Nephron progenitor cell (in vitro differentiated cells): ENCODE measurements at regions not wholly inside any gene's neighbourhood (a gene's known extent, or its start where the extent isn't known, plus 50 kb on each side); places are given as distances from the start of the nearest gene placed in this dataset.
"Not testable (repeated sequence)": the region's sequence is repeated elsewhere in the genome, so short reads cannot be mapped to it uniquely, and the experiment has no call there.

Experiments
- DNase-seq: peaks from one replicate; pipeline ENCODE4 v3.0.0; 2021
- H3K27ac Mint-ChIP-seq: 2 replicates; pipeline ENCODE4 v1.8.0; 2021; ENCODE audit warnings: mild to moderate bottlenecking, moderate library complexity, mixed read lengths
- H3K27me3 Mint-ChIP-seq: 2 replicates; pipeline ENCODE4 v1.8.0; 2021; ENCODE audit warnings: mild to moderate bottlenecking, low read depth, mixed read lengths; ENCODE audit not compliant: poor library complexity
- H3K36me3 Mint-ChIP-seq: 2 replicates; pipeline ENCODE4 v1.8.0; 2021; ENCODE audit warnings: low read depth, mixed read lengths
- H3K4me1 Mint-ChIP-seq: 2 replicates; pipeline ENCODE4 v1.8.0; 2021; ENCODE audit warnings: mixed read lengths
- H3K4me3 Mint-ChIP-seq: 2 replicates; pipeline ENCODE4 v1.8.0; 2021; ENCODE audit warnings: mild to moderate bottlenecking, moderate library complexity, mixed read lengths
- H3K9me3 Mint-ChIP-seq: 2 replicates; pipeline ENCODE4 v1.8.0; 2021; ENCODE audit warnings: mild to moderate bottlenecking, moderate library complexity, mixed read lengths
- TF ChIP-seq, protein P1 (sequence below): fragments of 200-600 bp; sonication (generic); IDR thresholded peaks from 2 replicates; pipeline ENCODE4 v1.5.0; 2021; ENCODE audit warnings: antibody characterized with exemption

DNA sequence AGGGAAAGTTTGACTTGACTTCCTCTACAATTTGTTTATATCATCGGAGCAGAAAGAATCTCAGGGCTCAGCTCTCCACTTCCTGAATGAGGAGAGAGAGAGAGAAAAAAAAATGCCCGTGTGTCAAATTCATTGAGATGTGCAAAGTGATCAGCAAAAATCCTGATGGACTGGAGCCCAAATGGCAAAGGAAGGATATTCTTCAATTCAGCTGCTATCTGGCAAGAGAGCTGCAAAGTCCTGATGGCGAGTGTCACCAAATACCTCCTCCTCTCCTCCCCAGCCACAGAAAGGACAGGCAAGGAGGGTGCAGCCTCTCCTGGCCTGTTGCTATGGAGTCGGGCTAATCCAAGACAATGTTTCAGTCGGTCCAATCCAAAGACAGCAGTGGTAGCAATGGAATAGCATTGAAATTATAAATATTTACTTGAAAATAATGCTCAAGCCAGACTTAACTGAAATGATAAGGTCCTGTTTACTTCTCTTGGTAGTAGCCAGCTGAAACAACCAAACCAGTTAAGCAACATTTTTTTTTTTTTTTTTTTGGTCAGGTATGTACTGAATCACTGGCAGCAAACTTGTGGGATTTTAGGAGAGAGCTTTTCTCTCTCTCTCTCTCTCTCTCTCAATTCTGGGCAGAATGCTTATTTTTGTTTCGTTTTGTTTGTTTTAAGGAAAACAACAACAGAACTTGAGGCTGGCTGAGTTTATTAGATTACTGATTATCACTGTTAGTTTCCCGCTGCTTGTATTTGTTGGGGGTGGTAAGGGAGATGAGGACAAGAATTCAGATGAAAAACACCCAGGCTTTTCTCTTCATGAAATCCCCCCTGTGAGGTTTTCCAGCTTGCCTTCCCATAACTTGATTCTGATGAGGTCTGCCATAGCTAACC, 204.2 kb downstream of the BCAS1 start:
- peak overlapping the region; percentile 15 for H3K27ac Mint-ChIP-seq
- no peaks in the 10 kb centered on the region for H3K27me3 Mint-ChIP-seq
- TF ChIP-seq, protein P1, sequence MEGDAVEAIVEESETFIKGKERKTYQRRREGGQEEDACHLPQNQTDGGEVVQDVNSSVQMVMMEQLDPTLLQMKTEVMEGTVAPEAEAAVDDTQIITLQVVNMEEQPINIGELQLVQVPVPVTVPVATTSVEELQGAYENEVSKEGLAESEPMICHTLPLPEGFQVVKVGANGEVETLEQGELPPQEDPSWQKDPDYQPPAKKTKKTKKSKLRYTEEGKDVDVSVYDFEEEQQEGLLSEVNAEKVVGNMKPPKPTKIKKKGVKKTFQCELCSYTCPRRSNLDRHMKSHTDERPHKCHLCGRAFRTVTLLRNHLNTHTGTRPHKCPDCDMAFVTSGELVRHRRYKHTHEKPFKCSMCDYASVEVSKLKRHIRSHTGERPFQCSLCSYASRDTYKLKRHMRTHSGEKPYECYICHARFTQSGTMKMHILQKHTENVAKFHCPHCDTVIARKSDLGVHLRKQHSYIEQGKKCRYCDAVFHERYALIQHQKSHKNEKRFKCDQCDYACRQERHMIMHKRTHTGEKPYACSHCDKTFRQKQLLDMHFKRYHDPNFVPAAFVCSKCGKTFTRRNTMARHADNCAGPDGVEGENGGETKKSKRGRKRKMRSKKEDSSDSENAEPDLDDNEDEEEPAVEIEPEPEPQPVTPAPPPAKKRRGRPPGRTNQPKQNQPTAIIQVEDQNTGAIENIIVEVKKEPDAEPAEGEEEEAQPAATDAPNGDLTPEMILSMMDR = no peak
- H3K4me1 Mint-ChIP-seq = peaks cover 71% of the 10 kb centered on the region
- H3K4me3 Mint-ChIP-seq = peak overlapping the region; percentile 59
- no peaks in the 10 kb centered on the region for H3K36me3 Mint-ChIP-seq
- DNase-seq = peak; percentile 25
- no peaks in the 10 kb centered on the region for H3K9me3 Mint-ChIP-seq

DNA sequence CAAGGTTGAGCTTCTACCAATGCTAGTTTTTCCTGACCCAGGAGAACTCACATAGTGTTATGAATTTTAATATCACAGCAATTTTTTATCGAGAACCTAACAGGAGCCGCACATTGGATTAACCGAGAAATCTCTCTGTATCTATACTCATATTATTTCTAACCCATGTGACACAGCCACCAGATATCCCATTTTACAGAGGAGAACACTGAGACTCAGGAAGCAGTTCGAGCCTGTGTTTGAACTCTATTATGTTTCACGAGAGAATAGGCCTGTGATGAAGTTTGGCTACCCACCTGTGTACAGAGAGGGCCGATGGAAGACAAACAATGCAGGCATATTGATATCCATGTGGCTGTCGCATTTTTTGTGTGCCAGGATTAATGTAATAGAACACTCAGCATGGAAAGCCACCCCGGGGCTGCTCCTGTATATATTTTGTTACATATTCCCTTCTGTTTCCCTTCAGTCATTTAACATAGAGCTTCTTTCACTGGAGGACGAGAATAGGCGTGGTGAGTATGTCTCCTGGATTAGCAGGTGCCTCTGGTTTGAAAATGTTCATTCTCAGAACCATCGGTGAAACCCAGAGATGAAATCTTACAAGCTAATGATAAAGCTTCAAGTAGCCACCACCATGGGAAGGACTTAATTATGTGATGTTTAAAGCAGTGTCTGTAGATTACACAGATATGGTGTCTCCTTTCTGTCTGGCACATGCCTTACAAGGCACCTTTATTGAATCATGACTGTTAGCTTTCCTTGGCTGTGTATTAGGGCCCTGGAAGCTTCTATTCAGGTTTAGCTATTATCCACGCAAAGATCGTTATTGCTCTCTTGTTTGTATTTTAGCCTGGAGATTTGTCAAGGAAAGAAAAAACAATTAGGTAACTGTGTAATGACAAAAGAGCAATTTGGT, 205.4 kb downstream of the BCAS1 start:
- H3K27me3 Mint-ChIP-seq, H3K9me3 Mint-ChIP-seq, DNase-seq, H3K27ac Mint-ChIP-seq, H3K36me3 Mint-ChIP-seq: not testable (repeated sequence)
- Mint-ChIP-seq H3K4me3 (peak overlapping the region; percentile 59), H3K4me1 (peaks cover 59% of the 10 kb centered on the region)

DNA sequence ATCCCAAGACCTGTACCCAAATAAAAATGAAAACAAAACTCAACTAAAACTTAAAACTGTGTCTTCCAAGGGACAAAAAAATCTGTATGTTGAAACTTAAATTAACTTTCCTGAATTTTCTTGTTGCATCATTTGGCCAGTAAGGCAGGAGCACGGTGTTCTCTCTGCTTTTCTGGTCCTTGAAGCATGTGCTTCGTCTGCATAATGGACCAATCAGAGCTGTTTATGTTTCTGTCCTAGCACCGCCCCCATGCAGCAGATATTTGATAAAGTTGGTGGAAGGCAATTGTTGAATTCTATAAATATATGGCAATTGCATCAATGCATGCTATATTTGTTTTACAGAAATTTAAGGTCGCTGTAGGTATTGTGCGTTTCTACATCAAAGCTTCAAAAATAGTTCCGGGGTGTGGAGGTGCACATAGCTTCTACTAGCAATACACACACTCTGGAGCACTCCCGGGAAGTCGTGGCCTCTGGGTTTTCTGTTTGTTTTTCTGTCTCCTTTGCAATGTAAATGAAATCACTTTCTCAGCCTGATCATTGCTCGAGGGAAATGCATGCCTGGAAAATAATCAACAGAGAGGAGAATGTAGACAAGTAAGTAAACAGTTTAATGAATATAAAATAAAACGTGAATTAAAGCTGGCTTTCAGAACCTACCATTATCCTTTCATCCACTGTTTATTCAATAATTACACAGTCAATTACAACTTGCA, 206.3 kb downstream of the BCAS1 start:
- DNase-seq, H3K4me3 Mint-ChIP-seq, H3K27me3 Mint-ChIP-seq, H3K9me3 Mint-ChIP-seq, H3K36me3 Mint-ChIP-seq, H3K27ac Mint-ChIP-seq: not testable (repeated sequence)
- peaks cover 51% of the 10 kb centered on the region for H3K4me1 Mint-ChIP-seq

DNA sequence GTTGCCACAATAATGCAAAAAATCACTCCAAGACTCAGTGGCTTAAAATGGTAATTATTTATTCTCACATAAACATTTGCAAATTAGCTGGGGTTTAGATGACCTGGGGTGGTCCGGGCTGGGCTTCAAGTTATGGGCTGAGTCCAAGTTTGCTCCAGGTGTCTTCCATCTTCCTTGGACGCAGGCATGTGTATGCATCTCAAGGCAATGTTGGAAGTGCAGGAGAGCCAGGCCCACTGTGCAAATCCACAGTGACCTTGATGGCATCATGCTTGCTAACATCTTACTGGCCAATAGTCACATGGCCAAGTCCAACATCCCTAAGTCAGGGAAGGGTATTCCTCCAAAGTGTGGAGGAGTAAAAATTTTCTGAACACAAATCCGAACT, 206.9 kb downstream of the BCAS1 start:
- H3K27me3 Mint-ChIP-seq, H3K4me3 Mint-ChIP-seq, H3K36me3 Mint-ChIP-seq, H3K9me3 Mint-ChIP-seq, H3K27ac Mint-ChIP-seq, DNase-seq: not testable (repeated sequence)
- peaks cover 51% of the 10 kb centered on the region for H3K4me1 Mint-ChIP-seq

DNA sequence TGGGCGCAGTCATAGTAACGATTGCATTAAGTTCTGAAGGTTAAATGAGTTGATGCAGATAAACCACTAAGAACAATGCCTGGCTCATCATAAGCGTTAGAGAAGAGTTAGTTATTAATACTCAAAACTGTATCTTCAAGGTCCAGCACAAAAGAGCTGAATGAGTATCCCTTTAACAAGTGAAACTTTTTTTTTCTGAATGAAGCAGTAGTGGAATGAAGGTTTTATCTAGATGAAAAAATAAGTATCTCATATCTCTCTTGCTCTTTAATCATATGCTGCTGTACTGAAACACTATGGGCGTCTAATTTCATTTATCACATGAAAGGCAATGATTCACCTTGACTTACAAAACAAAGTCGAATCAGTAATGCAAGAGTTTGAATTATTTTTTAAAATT, 207.4 kb downstream of the BCAS1 start:
- not testable (repeated sequence) for H3K9me3 Mint-ChIP-seq, H3K4me3 Mint-ChIP-seq, H3K27ac Mint-ChIP-seq, H3K36me3 Mint-ChIP-seq, DNase-seq, H3K27me3 Mint-ChIP-seq
- H3K4me1 Mint-ChIP-seq = peaks cover 51% of the 10 kb centered on the region

DNA sequence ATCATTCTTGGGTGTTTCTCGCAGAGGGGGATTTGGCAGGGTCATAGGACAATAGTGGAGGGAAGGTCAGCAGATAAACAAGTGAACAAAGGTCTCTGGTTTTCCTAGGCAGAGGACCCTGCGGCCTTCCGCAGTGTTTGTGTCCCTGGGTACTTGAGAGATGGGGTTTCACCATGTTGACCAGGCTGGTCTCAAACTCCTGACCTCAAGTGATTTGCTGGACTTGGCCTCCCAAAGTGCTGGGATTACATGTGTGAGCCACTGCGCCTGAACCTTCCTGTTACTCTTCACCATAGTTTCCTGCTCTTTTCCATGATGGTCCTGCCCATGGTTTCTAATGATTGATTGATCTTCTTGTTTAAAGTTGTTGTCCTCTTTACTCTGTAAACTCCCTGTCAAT, 207.9 kb downstream of the BCAS1 start:
- not testable (repeated sequence) for DNase-seq, H3K9me3 Mint-ChIP-seq, H3K27me3 Mint-ChIP-seq, H3K27ac Mint-ChIP-seq, H3K4me3 Mint-ChIP-seq, H3K36me3 Mint-ChIP-seq
- peaks cover 51% of the 10 kb centered on the region for H3K4me1 Mint-ChIP-seq

DNA sequence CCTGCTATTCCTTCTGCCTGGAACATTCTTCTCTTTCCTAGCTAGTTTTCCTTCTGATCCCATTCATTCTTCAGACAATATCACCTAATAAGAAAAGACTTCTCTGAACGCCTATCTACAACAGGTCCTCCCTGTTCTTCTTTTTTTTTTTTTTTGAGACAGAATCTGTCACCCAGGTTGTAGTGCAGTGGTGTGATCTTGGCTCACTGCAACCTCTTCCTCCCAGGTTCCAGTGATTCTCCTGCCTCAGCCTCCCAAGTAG, 208.3 kb downstream of the BCAS1 start:
- H3K9me3 Mint-ChIP-seq, H3K27me3 Mint-ChIP-seq, H3K36me3 Mint-ChIP-seq, DNase-seq, H3K4me3 Mint-ChIP-seq, H3K27ac Mint-ChIP-seq: not testable (repeated sequence)
- peaks cover 48% of the 10 kb centered on the region for H3K4me1 Mint-ChIP-seq

DNA sequence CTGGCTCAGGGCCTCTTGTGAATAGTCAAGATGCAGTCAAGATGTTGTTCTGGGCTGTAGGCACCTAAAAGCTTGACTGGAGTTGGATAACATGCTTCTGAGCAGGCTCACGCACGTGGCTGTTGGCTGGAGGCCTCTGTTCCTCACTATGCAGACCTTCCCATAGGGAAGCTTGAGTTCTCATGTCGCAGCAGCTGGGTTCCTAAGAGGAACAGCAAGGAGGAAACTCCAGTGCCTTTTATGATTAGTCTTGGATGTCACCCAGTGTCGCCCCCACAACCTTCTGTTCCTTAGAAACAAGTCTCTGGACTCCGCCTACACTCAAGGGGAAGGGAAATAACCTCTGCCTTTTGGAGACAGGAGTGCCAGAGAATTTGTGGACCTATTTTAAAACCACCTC, 210.7 kb downstream of the BCAS1 start:
- no peaks in the 10 kb centered on the region for H3K36me3 Mint-ChIP-seq
- H3K4me1 Mint-ChIP-seq = peaks cover 39% of the 10 kb centered on the region
- no peaks in the 10 kb centered on the region for H3K27me3 Mint-ChIP-seq

DNA sequence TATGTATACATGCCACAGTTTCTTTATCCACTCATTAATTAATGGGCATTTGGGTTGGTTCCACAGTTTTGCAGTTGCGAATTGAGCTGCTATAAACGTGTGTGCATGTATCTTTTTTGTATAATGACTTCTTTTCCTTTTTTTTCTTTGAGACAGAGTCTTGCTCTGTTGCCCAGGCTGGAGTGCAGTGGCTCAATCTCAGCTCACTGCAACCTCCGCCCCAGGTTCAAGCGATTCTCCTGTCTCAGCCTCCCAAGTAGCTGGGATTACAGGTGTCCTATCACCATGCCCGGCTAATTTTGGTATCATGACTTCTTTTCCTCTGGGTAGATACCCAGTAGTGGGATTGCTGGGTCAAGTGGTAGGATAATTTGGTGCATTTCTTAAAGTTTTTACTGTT, 211.4 kb downstream of the BCAS1 start:
- H3K27me3 Mint-ChIP-seq, DNase-seq, H3K27ac Mint-ChIP-seq, H3K9me3 Mint-ChIP-seq, H3K36me3 Mint-ChIP-seq, H3K4me3 Mint-ChIP-seq: not testable (repeated sequence)
- H3K4me1 Mint-ChIP-seq = peaks cover 33% of the 10 kb centered on the region

More for the DNA sequence above, 210.7 kb downstream of the BCAS1 start:
- Mint-ChIP-seq H3K4me3 (no peak overlapping the region), H3K27ac (peak overlapping the region; percentile 51), H3K9me3 (peaks cover 4% of the 10 kb centered on the region)
- TF ChIP-seq, protein P1 = no peak
- DNase-seq = no peak

DNA sequence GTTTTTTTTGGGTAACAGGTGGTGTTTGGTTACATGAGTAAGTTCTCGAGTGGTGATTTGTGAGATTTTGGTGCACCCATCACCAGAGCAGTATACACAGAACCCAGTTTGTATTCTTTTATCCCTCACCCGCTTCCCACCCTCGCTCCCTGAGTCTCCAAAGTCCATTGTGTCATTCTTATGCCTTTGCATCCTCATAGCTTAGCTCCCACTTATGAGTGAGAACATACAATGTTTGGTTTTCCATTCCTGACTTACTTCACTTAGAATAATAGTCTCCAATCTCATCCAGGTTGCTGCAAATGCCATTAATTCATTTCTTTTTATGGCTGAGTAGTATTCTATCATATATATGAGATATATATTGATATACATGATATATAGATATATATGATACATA, 211.9 kb downstream of the BCAS1 start:
- H3K4me3 Mint-ChIP-seq, H3K36me3 Mint-ChIP-seq, H3K9me3 Mint-ChIP-seq, H3K27ac Mint-ChIP-seq, H3K27me3 Mint-ChIP-seq, DNase-seq: not testable (repeated sequence)
- H3K4me1 Mint-ChIP-seq = peaks cover 28% of the 10 kb centered on the region
